ENCODE measurements at regions not wholly inside any gene's neighbourhood (a gene's known extent, or its start where the extent isn't known, plus 50 kb on each side); places are given as distances from the start of the nearest gene placed in this dataset.

DNA sequence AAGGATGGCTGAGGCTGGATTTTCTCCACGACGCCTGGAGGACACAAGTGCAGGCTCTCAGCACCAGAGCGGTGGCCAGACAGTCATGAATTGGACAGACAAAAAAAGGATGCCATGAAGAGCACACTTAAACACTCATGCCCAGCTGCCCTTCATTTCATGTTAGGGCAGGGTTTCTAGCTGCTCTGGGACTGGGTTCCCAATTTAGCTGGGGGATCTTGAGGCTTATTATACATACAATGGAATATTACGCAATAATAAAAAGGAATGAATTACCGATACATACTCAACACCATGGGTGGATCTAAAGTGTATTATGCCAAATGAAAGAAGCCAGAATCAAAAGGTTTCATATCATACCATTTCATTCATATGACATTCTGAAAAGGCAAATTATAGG, 512.1 kb upstream of the LRRC4C start:
- Histone ChIP-seq H3K27ac (replicated peaks) (no peak overlapping the region), H3K27me3 (ENCODE audit: insufficient read depth, poor library complexity, severe bottlenecking) (no peaks in the 10 kb centered on the region), H3K4me3 (replicated peaks; ENCODE audit: insufficient read depth, low read length) (no peak overlapping the region)
- TF ChIP-seq REST (IDR thresholded peaks at IDR 0.05; ENCODE audit: insufficient replicate concordance, low read depth): no peak
- TF ChIP-seq SPI1 (IDR thresholded peaks at IDR 0.05; ENCODE audit: borderline replicate concordance, low read depth): no peak
- no peak for TF ChIP-seq CTCF (IDR thresholded peaks at IDR 0.05; ENCODE audit: insufficient read depth, low read length)
- TF ChIP-seq POLR2AphosphoS5 (IDR thresholded peaks at IDR 0.05; ENCODE audit: low read depth): no peak
- TF ChIP-seq GABPA (IDR thresholded peaks at IDR 0.05; ENCODE audit: low read depth): no peak
- DNase-seq (ENCODE audit: low read depth in 1 of 2, low spot score in 1 of 2): no peak

- no peak for DNase-seq (ENCODE audit: low read depth in 1 of 2, low spot score in 1 of 2)
- Histone ChIP-seq H3K4me3 (replicated peaks; ENCODE audit: insufficient read depth, low read length) (no peak overlapping the region), H3K27ac (replicated peaks) (no peak overlapping the region), H3K27me3 (ENCODE audit: insufficient read depth, poor library complexity, severe bottlenecking) (no peaks in the 10 kb centered on the region)
- no peak for TF ChIP-seq POLR2AphosphoS5 (IDR thresholded peaks at IDR 0.05; ENCODE audit: low read depth)
- TF ChIP-seq CTCF (IDR thresholded peaks at IDR 0.05; ENCODE audit: insufficient read depth, low read length): no peak
- no peak for TF ChIP-seq SPI1 (IDR thresholded peaks at IDR 0.05; ENCODE audit: borderline replicate concordance, low read depth)
- TF ChIP-seq REST (IDR thresholded peaks at IDR 0.05; ENCODE audit: insufficient replicate concordance, low read depth): no peak
- no peak for TF ChIP-seq GABPA (IDR thresholded peaks at IDR 0.05; ENCODE audit: low read depth)
These were observed 519.5 kb upstream of the LRRC4C start for GRCh38 chr11:41978945-41979344.

- H3K4me3 ChIP-seq (replicated peaks; ENCODE audit: insufficient read depth, low read length): no peak overlapping the region
- no peak for DNase-seq (ENCODE audit: low read depth in 1 of 2, low spot score in 1 of 2)
- H3K27me3 ChIP-seq (ENCODE audit: insufficient read depth, poor library complexity, severe bottlenecking): no peaks in the 10 kb centered on the region
- H3K27ac ChIP-seq (replicated peaks): no peak overlapping the region
- TF ChIP-seq REST (IDR thresholded peaks at IDR 0.05; ENCODE audit: insufficient replicate concordance, low read depth) (no peak), GABPA (IDR thresholded peaks at IDR 0.05; ENCODE audit: low read depth) (no peak), CTCF (IDR thresholded peaks at IDR 0.05; ENCODE audit: insufficient read depth, low read length) (no peak), SPI1 (IDR thresholded peaks at IDR 0.05; ENCODE audit: borderline replicate concordance, low read depth) (no peak), POLR2AphosphoS5 (IDR thresholded peaks at IDR 0.05; ENCODE audit: low read depth) (no peak)
These were observed 521.3 kb upstream of the LRRC4C start for GRCh38 chr11:41980741-41981140.
